ENCODE measurements at regions not wholly inside any gene's neighbourhood (a gene's known extent, or its start where the extent isn't known, plus 50 kb on each side); places are given as distances from the start of the nearest gene placed in this dataset.

- TF ChIP-seq CTCF (IDR thresholded peaks at IDR 0.05; ENCODE audit: low read depth, low read length) (no peak), POLR2A (IDR thresholded peaks at IDR 0.05; ENCODE audit: extremely low read depth, insufficient read length) (no peak)
Observed at GRCh38 chr22:49014227-49015201, 813.2 kb downstream of the BRD1 start.

All from NB4 (cell line).